ENCODE measurements at regions not wholly inside any gene's neighbourhood (a gene's known extent, or its start where the extent isn't known, plus 50 kb on each side); places are given as distances from the start of the nearest gene placed in this dataset.
"Not testable (repeated sequence)": the region's sequence is repeated elsewhere in the genome, so short reads cannot be mapped to it uniquely, and the experiment has no call there.

- H3K36me3 ChIP-seq (ENCODE audit: insufficient read depth, low read length, poor library complexity, severe bottlenecking) = no peaks in the 10 kb centered on the region
- CTCF ChIA-PET = no interaction called here
- peaks cover 19% of the 10 kb centered on the region for H3K27me3 ChIP-seq (replicated peaks; ENCODE audit: insufficient read depth, low read depth, low read length, poor library complexity)
- no TSS peak for BruUV-seq (replicated peaks)
- H3K27ac ChIP-seq (ENCODE audit: low read depth, low read length, poor library complexity, severe bottlenecking) = no peak overlapping the region
- no peak for DNase-seq (ENCODE audit: low spot score)
- no peaks in the 10 kb centered on the region for H3K9me3 ChIP-seq (ENCODE audit: low read depth, low read length, poor library complexity, severe bottlenecking)
- no peaks in the 10 kb centered on the region for H3K4me1 ChIP-seq (ENCODE audit: insufficient read depth, low read length, poor library complexity, severe bottlenecking)
- H3K4me3 ChIP-seq (ENCODE audit: low read depth, low read length, poor library complexity, severe bottlenecking) = no peak overlapping the region
- intact Hi-C loops (cut with micrococcal nuclease; ENCODE audit: unreplicated experiment) = loop anchor here (5.0 kb wide), 1 partner anchor 40 kb away; no protein-coding TSS in a partner anchor
- TF ChIP-seq EZH2 (IDR thresholded peaks at IDR 0.05; ENCODE audit: borderline replicate concordance, low read depth, low read length, poor library complexity, severe bottlenecking) = no peak
- TF ChIP-seq, protein P1, sequence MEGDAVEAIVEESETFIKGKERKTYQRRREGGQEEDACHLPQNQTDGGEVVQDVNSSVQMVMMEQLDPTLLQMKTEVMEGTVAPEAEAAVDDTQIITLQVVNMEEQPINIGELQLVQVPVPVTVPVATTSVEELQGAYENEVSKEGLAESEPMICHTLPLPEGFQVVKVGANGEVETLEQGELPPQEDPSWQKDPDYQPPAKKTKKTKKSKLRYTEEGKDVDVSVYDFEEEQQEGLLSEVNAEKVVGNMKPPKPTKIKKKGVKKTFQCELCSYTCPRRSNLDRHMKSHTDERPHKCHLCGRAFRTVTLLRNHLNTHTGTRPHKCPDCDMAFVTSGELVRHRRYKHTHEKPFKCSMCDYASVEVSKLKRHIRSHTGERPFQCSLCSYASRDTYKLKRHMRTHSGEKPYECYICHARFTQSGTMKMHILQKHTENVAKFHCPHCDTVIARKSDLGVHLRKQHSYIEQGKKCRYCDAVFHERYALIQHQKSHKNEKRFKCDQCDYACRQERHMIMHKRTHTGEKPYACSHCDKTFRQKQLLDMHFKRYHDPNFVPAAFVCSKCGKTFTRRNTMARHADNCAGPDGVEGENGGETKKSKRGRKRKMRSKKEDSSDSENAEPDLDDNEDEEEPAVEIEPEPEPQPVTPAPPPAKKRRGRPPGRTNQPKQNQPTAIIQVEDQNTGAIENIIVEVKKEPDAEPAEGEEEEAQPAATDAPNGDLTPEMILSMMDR (conservative IDR thresholded peaks at IDR 0.05; ENCODE audit: low read depth, low read length) = no peak
- POLR2A ChIA-PET (ENCODE audit: low non-redundant PET) = no interaction called here
Observed at GRCh38 chr7:142511801-142512200, 237.5 kb upstream of the PRSS1 start.

DNA sequence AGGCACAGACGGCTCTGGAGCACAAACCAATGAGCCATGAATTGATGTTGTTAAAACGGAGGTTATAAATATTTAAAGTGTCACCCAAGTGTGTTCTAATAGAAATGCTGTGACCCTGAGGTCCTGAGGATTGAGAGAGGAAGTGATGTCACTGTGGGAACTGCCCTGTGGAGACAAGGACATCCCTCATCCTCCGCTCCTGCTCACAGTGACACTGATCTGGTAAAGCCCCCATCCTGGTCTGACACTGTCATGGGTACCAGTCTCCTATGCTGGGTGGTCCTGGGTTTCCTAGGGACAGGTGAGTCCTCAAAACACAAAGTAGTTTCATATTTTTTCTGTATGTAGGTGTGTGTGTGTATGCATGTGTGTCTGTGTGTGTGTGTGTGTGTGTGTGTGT is 237.9 kb upstream of the PRSS1 start:
- Histone ChIP-seq H3K4me1 (ENCODE audit: insufficient read depth, low read length, poor library complexity, severe bottlenecking) (no peaks in the 10 kb centered on the region), H3K36me3 (ENCODE audit: insufficient read depth, low read length, poor library complexity, severe bottlenecking) (no peaks in the 10 kb centered on the region), H3K9me3 (ENCODE audit: low read depth, low read length, poor library complexity, severe bottlenecking) (no peaks in the 10 kb centered on the region), H3K27me3 (replicated peaks; ENCODE audit: insufficient read depth, low read depth, low read length, poor library complexity) (peaks cover 22% of the 10 kb centered on the region), H3K4me3 (ENCODE audit: low read depth, low read length, poor library complexity, severe bottlenecking) (no peak overlapping the region), H3K27ac (ENCODE audit: low read depth, low read length, poor library complexity, severe bottlenecking) (no peak overlapping the region)
- intact Hi-C loops (cut with micrococcal nuclease; ENCODE audit: unreplicated experiment) = loop anchor here (5.0 kb wide), 1 partner anchor 39 kb away; no protein-coding TSS in a partner anchor
- POLR2A ChIA-PET (ENCODE audit: low non-redundant PET) = no interaction called here
- CTCF ChIA-PET = no interaction called here
- TF ChIP-seq, protein P1 (conservative IDR thresholded peaks at IDR 0.05; ENCODE audit: low read depth, low read length) = no peak
- TF ChIP-seq EZH2 (IDR thresholded peaks at IDR 0.05; ENCODE audit: borderline replicate concordance, low read depth, low read length, poor library complexity, severe bottlenecking) = no peak
- DNase-seq (ENCODE audit: low spot score) = no peak
- BruUV-seq (replicated peaks) = no TSS peak

- H3K4me3 ChIP-seq (ENCODE audit: low read depth, low read length, poor library complexity, severe bottlenecking); H3K4me1 ChIP-seq (ENCODE audit: insufficient read depth, low read length, poor library complexity, severe bottlenecking); H3K36me3 ChIP-seq (ENCODE audit: insufficient read depth, low read length, poor library complexity, severe bottlenecking); DNase-seq (ENCODE audit: low spot score); H3K9me3 ChIP-seq (ENCODE audit: low read depth, low read length, poor library complexity, severe bottlenecking); H3K27ac ChIP-seq (ENCODE audit: low read depth, low read length, poor library complexity, severe bottlenecking); intact Hi-C loops (cut with micrococcal nuclease; ENCODE audit: unreplicated experiment); CTCF ChIA-PET; BruUV-seq (replicated peaks); POLR2A ChIA-PET (ENCODE audit: low non-redundant PET): not testable (repeated sequence)
- peaks cover 27% of the 10 kb centered on the region for H3K27me3 ChIP-seq (replicated peaks; ENCODE audit: insufficient read depth, low read depth, low read length, poor library complexity)
Observed at GRCh38 chr7:142509235-142509634, 240.0 kb upstream of the PRSS1 start.

DNA sequence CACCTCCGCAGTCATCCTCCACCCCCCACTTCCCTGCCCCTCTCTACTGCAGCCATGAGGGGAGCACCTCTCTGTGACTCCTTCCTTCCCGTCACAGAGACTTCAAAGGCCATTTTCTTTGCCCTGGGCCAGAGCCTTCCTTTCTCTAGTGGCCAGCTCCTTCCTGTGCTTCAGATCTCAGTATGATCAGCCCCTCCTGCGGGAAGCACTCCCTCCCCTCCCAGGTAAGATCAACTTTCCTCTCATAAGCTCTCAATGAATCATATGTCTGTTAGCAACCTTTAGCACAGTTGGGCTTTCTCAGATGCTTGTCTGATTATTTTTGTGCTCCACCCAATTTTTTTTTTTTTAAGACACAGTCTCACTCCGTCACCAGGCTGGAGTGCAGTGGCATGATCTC is 241.0 kb upstream of the PRSS1 start:
- no peaks in the 10 kb centered on the region for H3K36me3 ChIP-seq (ENCODE audit: insufficient read depth, low read length, poor library complexity, severe bottlenecking)
- no peak overlapping the region for H3K27ac ChIP-seq (ENCODE audit: low read depth, low read length, poor library complexity, severe bottlenecking)
- DNase-seq (ENCODE audit: low spot score) = no peak
- POLR2A ChIA-PET (ENCODE audit: low non-redundant PET) = no interaction called here
- H3K27me3 ChIP-seq (replicated peaks; ENCODE audit: insufficient read depth, low read depth, low read length, poor library complexity) = peaks cover 24% of the 10 kb centered on the region
- CTCF ChIA-PET = no interaction called here
- H3K4me3 ChIP-seq (ENCODE audit: low read depth, low read length, poor library complexity, severe bottlenecking) = no peak overlapping the region
- BruUV-seq (replicated peaks) = no TSS peak
- TF ChIP-seq, protein P1 (conservative IDR thresholded peaks at IDR 0.05; ENCODE audit: low read depth, low read length) = no peak
- H3K9me3 ChIP-seq (ENCODE audit: low read depth, low read length, poor library complexity, severe bottlenecking) = no peaks in the 10 kb centered on the region
- no peaks in the 10 kb centered on the region for H3K4me1 ChIP-seq (ENCODE audit: insufficient read depth, low read length, poor library complexity, severe bottlenecking)
- intact Hi-C loops (cut with micrococcal nuclease; ENCODE audit: unreplicated experiment) = no loop called here
